Testis (tissue), 2 donors: ENCODE measurements at regions not wholly inside any gene's neighbourhood (a gene's known extent, or its start where the extent isn't known, plus 50 kb on each side); places are given as distances from the start of the nearest gene placed in this dataset.

ENCODE experiments used
- CTCF ChIP-seq, 3 experiments: fragments of 450-650 bp in 2 of 3; fragments of 200-600 bp in 1 of 3; sonication (generic) in 1 of 3; IDR thresholded peaks; one replicate each; pipeline ENCODE4 v1.5.1; 2016 to 2019; ENCODE audit warnings: antibody characterized with exemption in 3 of 3, mild to moderate bottlenecking in 2 of 3, moderate library complexity in 1 of 3
- POLR2A ChIP-seq: fragments of 450-650 bp; IDR thresholded peaks from one replicate; pipeline ENCODE4 v1.6.1; 2017; ENCODE audit warnings: antibody characterized with exemption, mild to moderate bottlenecking, moderate library complexity

GRCh38 chr18:27696148-27696547 lies 480.8 kb downstream of the CDH2 start:
- TF ChIP-seq CTCF (IDR thresholded peaks at IDR 0.05) (no peak), POLR2A (no peak)
